ENCODE measurements at regions not wholly inside any gene's neighbourhood (a gene's known extent, or its start where the extent isn't known, plus 50 kb on each side); places are given as distances from the start of the nearest gene placed in this dataset.
A peak's percentile ranks its signal among the peaks of the same experiment; 100 is the strongest.

DNA sequence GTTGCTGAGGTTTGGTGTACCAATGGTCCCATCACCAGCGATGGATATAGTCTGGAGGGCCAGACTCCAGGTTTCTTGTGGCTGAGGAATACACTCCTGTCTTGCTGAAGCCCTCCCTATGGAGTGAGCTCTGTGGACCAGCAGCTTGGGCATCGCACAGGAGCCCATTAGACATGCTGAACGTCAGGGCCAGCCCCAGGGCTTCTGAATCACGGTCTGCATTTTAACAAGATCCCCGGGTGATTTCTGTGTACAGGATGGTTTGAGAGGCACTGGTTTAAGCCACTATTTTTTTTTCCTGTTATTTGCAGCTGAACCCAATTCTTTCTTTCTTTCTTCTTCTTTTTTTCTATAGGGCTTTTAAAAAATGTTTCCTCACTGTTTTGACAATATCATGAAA, 69.5 kb upstream of the XCR1 start:
- H3K27me3 ChIP-seq, result no peaks in the 10 kb centered on the region
- H3K9me3 ChIP-seq, result no peaks in the 10 kb centered on the region
- no peaks in the 10 kb centered on the region for H3K36me3 ChIP-seq
- DNase-seq, result no peak
- H3K4me3 ChIP-seq, result no peak overlapping the region

DNA sequence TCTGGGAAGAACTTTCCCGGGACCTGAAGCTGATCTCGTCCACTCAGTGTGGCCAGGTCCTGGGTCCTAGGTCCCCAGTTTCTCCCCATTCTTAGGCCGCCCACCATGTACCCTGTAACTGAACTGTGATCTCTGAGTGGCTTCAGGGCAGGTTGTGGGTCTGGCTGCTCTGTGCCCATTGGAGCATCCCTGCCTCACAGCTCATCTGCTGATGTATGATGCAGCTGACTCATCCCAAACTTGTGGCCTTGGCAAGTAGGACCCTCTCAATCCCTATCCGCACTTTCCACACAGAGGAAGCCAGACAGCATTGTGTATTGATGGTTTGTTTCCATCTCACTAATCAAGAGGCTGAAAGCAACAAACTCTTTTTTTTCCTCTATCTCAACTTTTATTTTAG, 69.1 kb upstream of the XCR1 start:
- no peaks in the 10 kb centered on the region for H3K9me3 ChIP-seq
- no peak for DNase-seq
- no peaks in the 10 kb centered on the region for H3K27me3 ChIP-seq
- no peaks in the 10 kb centered on the region for H3K36me3 ChIP-seq
- H3K4me3 ChIP-seq, result no peak overlapping the region

DNA sequence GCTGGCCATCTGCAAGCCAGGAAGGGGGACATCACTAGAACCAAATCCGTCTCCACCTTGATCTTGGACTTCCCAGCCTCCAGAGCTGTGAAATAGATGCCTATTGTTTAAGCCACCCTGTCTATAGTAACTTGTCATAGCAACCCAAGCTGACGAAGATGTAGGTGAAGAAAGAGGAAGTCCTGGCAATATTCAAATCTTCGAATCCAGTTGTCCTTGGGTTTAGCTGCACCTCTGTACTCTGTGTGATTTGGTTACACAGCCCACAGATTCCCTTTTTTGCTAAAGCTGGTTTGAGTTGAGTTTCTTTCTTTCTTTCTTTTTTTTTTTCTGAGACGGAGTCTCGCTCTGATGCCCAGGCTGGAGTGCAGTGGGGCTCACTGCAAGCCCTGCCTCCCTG, 68.0 kb upstream of the XCR1 start:
- Histone ChIP-seq H3K36me3 (no peaks in the 10 kb centered on the region), H3K9me3 (no peaks in the 10 kb centered on the region), H3K27me3 (no peaks in the 10 kb centered on the region), H3K4me3 (no peak overlapping the region)
- DNase-seq, result no peak

DNA sequence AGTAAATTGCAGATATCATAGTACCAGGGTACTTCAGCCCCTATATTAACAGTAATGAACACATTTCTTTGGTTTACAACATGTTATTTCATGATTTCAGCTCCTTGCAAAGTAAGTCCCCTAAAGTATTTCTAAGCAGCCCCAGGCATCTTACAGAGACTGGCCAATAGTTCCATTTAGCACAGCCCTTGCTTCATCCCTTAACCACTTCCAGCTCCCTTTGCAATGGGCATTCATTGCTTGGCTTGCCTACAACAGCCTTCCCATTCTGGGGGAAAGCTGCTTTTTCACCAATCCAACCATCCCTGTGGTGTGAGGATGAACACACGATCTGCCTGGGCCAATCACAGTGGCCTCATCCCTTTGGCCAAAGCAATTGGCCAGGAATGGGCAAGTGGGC, 67.2 kb upstream of the XCR1 start:
- no peak for DNase-seq
- Histone ChIP-seq H3K9me3 (no peaks in the 10 kb centered on the region), H3K4me3 (no peak overlapping the region), H3K36me3 (no peaks in the 10 kb centered on the region), H3K27me3 (no peaks in the 10 kb centered on the region)

DNA sequence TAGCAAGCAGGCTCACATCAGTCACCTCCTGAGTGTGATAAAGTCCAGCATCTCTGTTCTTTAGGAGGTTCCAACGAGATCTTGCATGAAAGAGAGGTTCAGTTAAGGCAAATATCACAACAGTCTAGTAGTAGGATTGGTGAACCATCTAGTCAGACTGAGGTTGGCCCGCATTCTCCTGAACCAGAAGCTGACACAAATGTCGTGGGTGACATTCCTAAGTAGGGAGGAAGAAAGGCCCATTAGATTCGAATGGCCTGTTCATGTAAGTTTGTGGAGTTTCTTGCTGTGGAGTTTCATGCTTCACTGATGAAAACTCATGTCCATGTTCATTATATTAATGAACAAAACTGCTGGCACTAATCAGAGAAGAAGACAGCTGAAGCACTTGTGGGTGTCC, 66.7 kb upstream of the XCR1 start:
- H3K9me3 ChIP-seq, result no peaks in the 10 kb centered on the region
- H3K36me3 ChIP-seq, result no peaks in the 10 kb centered on the region
- no peak for DNase-seq
- no peak overlapping the region for H3K4me3 ChIP-seq
- no peaks in the 10 kb centered on the region for H3K27me3 ChIP-seq

DNA sequence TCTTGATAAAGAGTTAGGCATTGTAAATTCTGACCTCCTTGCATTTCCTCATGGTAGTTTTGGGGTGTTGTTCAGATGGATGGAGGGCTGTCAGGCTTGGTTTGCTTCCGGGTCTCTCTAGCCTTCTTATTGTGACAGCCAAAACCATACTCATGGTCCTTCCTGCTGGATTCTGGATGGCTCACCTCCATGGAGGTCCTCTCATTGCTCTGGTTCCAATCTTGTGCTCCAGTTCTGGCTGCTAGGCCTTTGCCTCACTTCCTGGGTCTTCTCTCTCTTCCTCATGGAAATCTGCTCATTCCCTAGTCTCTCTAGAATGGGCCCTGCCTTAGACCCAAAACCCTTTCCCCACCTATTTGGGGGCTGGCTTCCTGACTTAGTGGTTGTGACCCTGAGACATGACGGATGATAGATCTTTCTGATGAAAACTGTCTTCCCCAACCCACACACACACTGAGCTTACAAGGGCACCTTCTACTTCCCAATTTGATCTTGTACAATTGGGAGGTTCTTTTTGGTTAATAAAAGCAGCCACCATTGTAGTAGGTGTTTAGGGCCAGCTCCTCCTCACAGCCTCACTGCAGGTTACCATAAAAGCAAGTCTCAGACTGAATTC, 66.2 kb upstream of the XCR1 start:
- H3K9me3 ChIP-seq, result no peaks in the 10 kb centered on the region

DNA sequence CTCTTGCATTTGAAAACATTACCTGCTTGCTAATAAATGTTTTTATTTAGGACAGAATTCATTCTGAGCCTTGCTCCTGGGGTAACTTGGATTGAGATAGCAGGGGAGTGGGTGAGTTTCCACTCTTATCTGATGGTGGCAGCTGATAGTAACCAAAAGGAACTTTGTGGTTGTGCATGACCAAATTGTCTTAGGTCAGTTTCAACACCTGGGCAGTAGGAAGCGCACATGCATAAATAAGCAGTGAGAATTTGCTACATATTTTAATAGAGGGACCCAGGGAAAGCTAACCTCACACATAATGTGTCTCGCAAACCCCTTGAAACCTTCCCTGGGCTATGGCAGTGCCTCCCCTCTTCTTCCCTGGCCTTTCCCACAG, 65.4 kb upstream of the XCR1 start:
- no peaks in the 10 kb centered on the region for H3K36me3 ChIP-seq
- DNase-seq, result no peak
- no peak overlapping the region for H3K4me3 ChIP-seq
- H3K27me3 ChIP-seq, result no peaks in the 10 kb centered on the region
- no peaks in the 10 kb centered on the region for H3K9me3 ChIP-seq

More for the DNA sequence above, 66.2 kb upstream of the XCR1 start:
- H3K36me3 ChIP-seq, result no peaks in the 10 kb centered on the region
- no peak for DNase-seq
- no peak overlapping the region for H3K4me3 ChIP-seq
- H3K27me3 ChIP-seq, result no peaks in the 10 kb centered on the region

DNA sequence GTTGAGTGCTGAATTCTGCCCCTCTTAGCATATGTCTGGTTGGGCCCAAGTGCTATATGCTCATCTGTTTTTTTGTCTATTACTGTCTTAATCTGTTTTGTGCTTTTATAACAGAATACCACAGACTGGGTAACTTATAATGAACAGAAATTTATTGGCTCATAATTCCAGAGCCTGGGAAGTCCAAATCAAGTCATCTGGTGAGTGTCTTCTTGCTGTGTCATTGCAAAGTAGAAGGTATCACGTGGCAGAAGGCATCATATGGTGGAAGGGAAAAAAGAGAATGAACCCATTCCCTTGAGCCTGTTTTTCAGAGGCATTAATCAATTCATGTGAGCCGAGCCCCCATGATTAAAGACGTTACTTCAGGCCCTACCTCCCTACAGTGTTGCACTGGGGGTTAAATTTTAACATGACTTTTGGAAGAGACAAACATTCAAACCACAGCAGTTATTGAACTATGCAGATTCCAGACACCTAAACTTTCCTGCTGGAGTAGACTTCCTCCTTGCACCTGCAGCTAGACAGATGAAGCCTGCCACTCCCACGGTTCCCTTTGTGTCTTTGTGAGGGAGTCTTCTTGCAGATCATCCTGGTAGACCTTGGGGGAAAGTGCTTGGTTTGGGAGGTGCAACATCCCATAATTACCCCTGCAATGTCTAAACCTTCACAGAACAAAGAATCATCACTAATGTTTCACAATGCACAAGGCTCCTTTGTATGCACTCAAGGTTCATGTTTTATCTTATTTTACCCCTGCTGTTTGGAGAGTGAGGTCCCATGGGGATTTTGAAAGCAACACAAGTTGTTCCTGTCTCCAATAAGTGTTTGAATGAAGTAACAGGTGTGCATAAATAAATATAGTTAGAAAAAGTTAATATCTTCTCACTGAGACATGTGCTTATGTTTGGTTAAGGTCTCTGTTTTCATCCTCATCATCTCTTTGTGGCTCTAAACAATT, 64.7 kb upstream of the XCR1 start:
- Histone ChIP-seq H3K27me3 (no peaks in the 10 kb centered on the region), H3K36me3 (no peaks in the 10 kb centered on the region), H3K4me3 (no peak overlapping the region), H3K9me3 (no peaks in the 10 kb centered on the region)
- DNase-seq, result no peak

DNA sequence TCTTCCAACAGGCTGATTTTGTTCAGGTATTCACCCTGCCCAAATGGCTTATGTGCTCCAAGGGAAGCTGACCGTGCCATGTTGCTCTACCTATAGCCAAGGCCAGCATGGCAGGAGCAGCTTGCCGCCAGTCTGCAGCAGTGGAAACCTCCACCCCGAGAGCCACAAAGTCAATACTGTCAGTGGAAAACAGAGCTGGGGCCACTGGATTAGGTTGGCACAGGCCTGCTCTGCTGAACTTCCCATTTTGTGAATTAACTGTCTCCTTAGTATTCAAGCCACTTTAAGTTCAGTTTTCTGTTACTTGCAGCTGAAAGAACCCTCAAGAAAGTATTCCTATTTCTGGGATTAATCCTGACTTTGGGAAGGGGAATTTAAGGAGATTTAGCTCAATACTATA, 63.8 kb upstream of the XCR1 start:
- Histone ChIP-seq H3K36me3 (no peaks in the 10 kb centered on the region), H3K4me3 (no peak overlapping the region), H3K27me3 (no peaks in the 10 kb centered on the region), H3K9me3 (no peaks in the 10 kb centered on the region)
- DNase-seq, result no peak

DNA sequence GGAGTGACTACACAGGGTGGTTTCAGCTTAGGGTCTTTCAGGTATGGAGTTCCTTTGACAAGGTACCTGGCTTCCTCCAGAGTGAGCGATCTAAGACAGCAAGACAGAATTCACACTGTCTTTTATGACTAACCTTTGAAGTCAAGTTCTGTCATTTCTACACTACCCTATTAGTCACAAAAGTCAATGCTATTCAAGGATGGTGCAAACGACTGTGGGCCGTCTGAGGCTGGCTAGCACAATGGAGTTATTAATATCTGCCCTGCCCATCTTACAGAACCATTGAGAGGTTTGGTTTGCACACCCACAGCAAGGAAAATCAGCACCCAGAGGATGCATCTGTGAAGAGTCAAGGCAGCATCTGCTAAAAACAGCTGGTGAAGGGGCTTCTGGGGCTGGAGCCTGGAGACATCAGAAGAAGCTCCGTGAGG, 62.9 kb upstream of the XCR1 start:
- Histone ChIP-seq H3K27me3 (no peaks in the 10 kb centered on the region), H3K4me3 (no peak overlapping the region), H3K9me3 (no peaks in the 10 kb centered on the region), H3K36me3 (no peaks in the 10 kb centered on the region)
- DNase-seq, result no peak

DNA sequence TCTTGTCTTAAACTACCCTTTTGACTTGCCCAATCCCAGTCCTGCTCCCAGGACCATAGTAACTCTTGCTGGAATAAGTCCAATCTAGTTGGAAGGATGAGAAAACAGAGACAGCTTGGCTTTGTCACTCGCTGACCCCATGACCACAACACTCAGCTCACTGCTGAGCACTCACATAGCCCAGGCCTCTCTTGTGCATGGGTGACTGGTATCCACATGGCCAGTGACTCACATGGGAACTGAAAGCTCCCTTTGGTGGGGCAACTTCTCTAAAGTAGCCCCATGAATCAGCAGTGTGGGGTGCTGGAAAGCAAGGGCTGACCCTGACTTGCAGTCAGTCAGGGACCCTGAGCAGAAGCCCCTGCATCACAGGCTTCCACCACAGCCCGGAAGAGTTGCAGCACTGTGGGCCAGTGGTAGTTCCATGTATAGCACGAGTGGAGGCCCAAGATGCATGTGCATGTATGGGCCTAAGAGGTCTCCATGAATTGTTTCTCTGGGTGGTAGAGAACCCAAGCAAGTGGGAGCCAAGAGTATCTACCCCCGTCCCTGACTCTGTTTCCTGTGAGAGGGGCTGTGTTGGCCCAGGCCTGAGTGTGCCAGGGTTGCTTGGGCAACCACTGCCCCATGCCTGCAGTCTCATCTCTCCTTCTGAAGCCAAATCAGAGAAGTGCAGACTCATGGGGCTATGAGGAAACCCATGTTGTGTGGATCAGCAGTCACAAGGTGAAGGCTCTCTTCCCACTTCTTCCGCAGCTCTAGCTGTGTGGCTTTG, 62.1 kb upstream of the XCR1 start:
- Histone ChIP-seq H3K27me3 (no peaks in the 10 kb centered on the region), H3K36me3 (no peaks in the 10 kb centered on the region), H3K9me3 (no peaks in the 10 kb centered on the region), H3K4me3 (no peak overlapping the region)
- DNase-seq, result peak; percentile 51

DNA sequence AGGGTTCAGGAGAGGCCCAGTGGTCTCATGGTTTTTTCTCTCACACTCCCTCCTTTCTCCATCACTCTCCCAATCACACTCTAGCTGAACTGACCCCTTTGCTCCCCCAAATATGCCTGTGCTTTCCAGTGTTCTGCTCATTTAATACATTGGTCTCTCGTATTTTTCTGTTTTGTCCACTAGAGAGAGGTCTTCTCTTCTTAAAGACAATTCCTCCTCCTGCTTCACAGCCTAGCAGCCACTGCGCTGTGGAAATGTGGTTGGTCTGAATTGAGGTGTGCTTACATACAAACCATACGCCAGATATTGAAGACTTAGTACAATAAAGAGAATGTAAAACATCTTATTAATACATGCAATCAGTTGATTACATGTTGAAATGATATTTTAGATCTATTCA, 60.6 kb upstream of the XCR1 start:
- Histone ChIP-seq H3K36me3 (no peaks in the 10 kb centered on the region), H3K9me3 (no peaks in the 10 kb centered on the region), H3K27me3 (no peaks in the 10 kb centered on the region), H3K4me3 (no peak overlapping the region)
- no peak for DNase-seq

DNA sequence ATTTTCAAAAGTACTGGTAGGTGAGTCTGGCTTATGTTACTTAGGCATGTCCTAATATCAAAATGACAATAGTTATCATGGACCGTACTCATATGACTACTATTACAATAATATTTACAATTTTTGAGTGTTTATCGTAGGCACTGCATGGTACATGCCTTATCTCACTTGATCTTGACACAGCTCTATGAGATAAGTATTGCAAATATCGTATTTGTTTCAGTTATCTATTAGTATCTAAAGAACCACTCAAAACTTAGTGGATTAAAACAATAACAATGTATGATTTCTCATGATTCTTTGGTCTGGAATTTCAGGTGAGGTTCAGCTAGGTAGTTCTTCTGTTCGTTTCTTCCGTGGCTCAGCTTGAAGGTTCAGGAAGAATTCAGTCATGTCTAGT, 59.7 kb upstream of the XCR1 start:
- no peaks in the 10 kb centered on the region for H3K9me3 ChIP-seq
- H3K27me3 ChIP-seq, result no peaks in the 10 kb centered on the region
- no peak overlapping the region for H3K4me3 ChIP-seq
- no peaks in the 10 kb centered on the region for H3K36me3 ChIP-seq
- no peak for DNase-seq

DNA sequence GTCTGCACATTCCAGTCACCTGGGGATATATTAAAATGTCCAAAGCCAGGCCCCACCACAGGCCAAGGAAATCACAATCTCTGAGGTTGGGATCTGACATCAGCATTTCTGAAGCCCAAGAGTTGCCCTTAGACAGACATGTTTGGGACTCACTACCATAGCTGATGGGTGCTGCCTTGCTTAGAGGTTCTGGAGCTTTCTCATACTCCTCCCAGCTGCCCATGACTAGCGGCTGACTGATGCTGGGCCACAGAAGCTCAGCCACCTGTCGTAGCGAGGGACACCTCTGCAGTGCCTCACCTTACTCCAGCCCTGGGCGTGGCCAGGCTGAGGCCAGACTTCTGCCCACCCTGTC, 58.8 kb upstream of the XCR1 start:
- Histone ChIP-seq H3K4me3 (no peak overlapping the region), H3K27me3 (no peaks in the 10 kb centered on the region), H3K9me3 (no peaks in the 10 kb centered on the region), H3K36me3 (no peaks in the 10 kb centered on the region)
- no peak for DNase-seq

DNA sequence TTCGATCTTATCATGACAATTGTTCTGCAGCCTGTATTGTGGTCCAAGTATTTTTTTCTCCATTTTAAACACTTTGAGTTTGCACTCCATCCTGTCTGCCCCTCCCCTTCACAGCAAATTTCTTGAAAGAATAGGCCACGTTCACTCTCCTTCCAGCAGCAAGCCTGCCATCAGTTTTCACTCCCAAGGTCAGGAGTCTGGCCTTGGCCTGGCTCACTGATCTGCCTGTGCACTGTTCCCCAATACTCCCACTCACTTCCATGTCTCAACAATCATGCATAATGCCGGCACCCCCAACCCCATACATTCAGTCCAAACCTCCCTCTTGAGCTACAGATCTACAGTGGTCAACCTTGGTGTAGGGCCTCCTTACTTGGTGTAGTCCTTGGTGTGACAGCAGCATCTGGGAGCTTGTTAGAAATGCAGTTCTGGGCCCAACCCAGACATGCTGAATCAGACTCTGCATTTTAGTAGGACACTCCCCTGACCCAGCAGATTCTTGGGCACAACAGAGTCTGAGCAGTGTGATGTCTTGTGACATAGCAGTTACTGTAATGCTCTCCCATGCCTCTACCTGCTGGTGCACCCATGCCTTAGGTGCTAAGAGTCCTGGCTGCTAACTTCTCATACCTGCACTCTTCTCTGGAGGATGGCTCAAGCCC, 58.3 kb upstream of the XCR1 start:
- no peak for DNase-seq
- Histone ChIP-seq H3K9me3 (no peaks in the 10 kb centered on the region), H3K4me3 (no peak overlapping the region), H3K36me3 (no peaks in the 10 kb centered on the region), H3K27me3 (no peaks in the 10 kb centered on the region)

DNA sequence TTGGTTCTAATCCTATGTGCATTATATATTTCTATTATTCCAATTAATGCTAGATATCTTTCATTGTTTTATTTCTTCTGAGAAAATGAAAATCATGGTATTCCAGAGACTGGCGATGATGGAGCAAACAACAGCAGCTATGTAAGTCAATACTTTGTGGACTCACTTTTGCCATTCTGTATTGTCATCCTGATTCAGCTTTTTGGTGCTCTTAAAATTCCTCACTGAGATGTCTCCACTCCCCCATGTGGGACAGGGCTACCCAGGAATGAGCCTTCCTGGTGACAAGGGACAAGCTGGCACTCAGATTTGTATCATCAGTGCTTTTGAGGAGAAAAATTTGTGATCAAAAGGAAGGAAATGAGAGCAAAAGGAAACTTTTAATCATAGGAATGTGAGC, 56.7 kb upstream of the XCR1 start:
- DNase-seq, result no peak
- Histone ChIP-seq H3K9me3 (no peaks in the 10 kb centered on the region), H3K36me3 (no peaks in the 10 kb centered on the region), H3K27me3 (no peaks in the 10 kb centered on the region), H3K4me3 (no peak overlapping the region)

DNA sequence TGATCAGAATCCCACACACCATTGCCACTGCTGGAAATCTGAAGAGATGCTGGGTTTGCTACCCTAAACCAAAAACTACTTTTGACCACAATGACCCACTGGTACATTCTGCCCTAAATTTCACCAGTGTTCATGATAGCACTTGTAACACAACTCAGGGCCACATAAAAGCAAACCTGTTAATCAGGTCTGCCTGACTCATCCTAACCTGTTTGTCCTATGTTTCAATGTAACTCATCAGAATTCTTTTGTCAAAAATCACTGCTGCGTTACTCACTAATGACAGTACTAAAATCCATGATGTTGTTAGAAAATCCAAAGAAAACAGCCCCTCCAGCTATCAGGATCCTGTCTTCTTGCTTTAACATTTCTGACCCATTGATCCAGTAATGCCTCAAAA, 55.6 kb upstream of the XCR1 start:
- no peak for DNase-seq
- H3K4me3 ChIP-seq, result no peak overlapping the region
- H3K36me3 ChIP-seq, result no peaks in the 10 kb centered on the region
- H3K9me3 ChIP-seq, result no peaks in the 10 kb centered on the region
- H3K27me3 ChIP-seq, result no peaks in the 10 kb centered on the region

All from MG63 (cell line).